ENCODE measurements at regions not wholly inside any gene's neighbourhood (a gene's known extent, or its start where the extent isn't known, plus 50 kb on each side); places are given as distances from the start of the nearest gene placed in this dataset.

DNA sequence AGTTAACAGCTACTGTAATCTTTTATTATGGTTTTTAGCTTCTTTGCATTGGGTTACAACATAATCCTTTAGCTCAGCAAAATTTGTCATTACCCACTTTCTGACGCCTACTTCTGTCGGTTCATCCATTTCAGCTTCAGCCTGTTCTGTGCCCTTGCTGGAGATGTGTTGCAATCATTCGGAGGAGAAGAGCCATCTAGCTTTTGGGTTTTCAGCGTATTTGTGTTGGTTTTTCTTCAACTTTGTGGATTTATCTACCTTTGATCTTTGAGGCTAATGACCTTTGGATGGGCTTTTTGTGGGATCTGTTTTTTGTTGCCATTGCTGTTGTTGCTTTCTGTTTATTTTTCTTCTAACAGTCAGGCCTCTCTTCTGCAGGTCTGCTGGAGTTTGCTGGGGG lies 69.2 kb upstream of the ATXN7L3B start:
- TF ChIP-seq POLR2A (IDR thresholded peaks at IDR 0.05), result no peak
- TF ChIP-seq, protein P1, sequence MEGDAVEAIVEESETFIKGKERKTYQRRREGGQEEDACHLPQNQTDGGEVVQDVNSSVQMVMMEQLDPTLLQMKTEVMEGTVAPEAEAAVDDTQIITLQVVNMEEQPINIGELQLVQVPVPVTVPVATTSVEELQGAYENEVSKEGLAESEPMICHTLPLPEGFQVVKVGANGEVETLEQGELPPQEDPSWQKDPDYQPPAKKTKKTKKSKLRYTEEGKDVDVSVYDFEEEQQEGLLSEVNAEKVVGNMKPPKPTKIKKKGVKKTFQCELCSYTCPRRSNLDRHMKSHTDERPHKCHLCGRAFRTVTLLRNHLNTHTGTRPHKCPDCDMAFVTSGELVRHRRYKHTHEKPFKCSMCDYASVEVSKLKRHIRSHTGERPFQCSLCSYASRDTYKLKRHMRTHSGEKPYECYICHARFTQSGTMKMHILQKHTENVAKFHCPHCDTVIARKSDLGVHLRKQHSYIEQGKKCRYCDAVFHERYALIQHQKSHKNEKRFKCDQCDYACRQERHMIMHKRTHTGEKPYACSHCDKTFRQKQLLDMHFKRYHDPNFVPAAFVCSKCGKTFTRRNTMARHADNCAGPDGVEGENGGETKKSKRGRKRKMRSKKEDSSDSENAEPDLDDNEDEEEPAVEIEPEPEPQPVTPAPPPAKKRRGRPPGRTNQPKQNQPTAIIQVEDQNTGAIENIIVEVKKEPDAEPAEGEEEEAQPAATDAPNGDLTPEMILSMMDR (IDR thresholded peaks at IDR 0.05), result no peak
- WGBS, 2 donors, result 82 to 84% methylated on average over 4 of the region's 4 CpGs
- DNase-seq (ENCODE audit: low spot score in 2 of 2), result no peak
- H3K4me3 ChIP-seq (ENCODE audit: low read depth, poor library complexity, severe bottlenecking), result no peak overlapping the region
- intact Hi-C loops (cut with DNase I; ENCODE audit: low total_unique reads), result no loop called here

DNA sequence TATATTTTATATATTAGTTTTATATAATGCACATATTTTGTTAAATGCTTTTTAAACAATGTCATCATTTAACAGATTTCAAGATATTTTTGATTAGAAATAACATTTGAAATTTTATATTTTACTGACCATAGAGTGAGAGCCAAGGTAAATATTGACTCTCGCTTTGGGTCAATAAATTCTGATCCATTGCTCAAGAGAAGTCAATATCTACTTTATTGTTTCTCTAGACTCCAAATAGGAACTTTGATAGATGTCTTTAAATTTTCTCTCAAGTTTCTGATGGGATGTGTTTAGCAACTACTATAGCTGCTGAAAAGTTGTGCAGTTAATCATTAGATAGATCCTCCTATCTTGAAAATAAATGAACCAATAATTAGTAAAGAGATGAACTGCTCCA lies 61.4 kb upstream of the ATXN7L3B start:
- no peak overlapping the region for H3K4me3 ChIP-seq (ENCODE audit: low read depth, poor library complexity, severe bottlenecking)
- intact Hi-C loops (cut with DNase I; ENCODE audit: low total_unique reads), result no loop called here
- no peak for DNase-seq (ENCODE audit: low spot score in 2 of 2)
- TF ChIP-seq, protein P1 (IDR thresholded peaks at IDR 0.05), result no peak
- no peak for TF ChIP-seq POLR2A (IDR thresholded peaks at IDR 0.05)
- 92 to 95% methylated on average over 1 of the region's 1 CpG for WGBS, 2 donors

GRCh38 chr12:74481078-74481477 lies 56.6 kb upstream of the ATXN7L3B start:
- intact Hi-C loops (cut with DNase I; ENCODE audit: low total_unique reads), result no loop called here
- TF ChIP-seq, protein P1 (IDR thresholded peaks at IDR 0.05), result no peak
- no peak for TF ChIP-seq POLR2A (IDR thresholded peaks at IDR 0.05)
- no peak for DNase-seq (ENCODE audit: low spot score in 2 of 2)
- H3K4me3 ChIP-seq (ENCODE audit: low read depth, poor library complexity, severe bottlenecking), result no peak overlapping the region
- WGBS, 2 donors, result 79 to 83% methylated on average over 2 of the region's 2 CpGs

DNA sequence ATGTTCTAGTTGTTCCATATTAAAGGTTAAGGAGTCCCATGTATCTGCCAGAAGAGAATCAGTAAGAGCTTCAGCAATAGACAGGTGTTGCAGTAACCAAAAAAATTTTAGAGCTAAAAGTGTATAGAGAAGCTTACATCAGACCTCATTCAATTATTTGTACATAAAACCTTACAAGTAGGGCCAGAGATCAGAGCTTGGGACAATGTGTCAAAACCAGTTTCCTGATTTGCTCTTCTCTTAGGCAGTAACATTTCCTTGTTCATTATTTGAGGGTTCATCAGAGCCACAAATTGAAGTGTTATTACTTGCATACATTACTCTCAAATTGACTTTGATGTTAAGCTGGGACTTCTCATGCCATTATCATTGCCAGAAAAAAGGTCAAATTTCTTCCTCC lies 55.5 kb upstream of the ATXN7L3B start:
- TF ChIP-seq POLR2A (IDR thresholded peaks at IDR 0.05), result no peak
- TF ChIP-seq, protein P1 (IDR thresholded peaks at IDR 0.05), result no peak
- intact Hi-C loops (cut with DNase I; ENCODE audit: low total_unique reads), result no loop called here
- no peak overlapping the region for H3K4me3 ChIP-seq (ENCODE audit: low read depth, poor library complexity, severe bottlenecking)
- no peak for DNase-seq (ENCODE audit: low spot score in 2 of 2)

- TF ChIP-seq POLR2A (IDR thresholded peaks at IDR 0.05), result no peak
- TF ChIP-seq, protein P1 (IDR thresholded peaks at IDR 0.05), result no peak
- DNase-seq (ENCODE audit: low spot score in 2 of 2), result no peak
- H3K4me3 ChIP-seq (ENCODE audit: low read depth, poor library complexity, severe bottlenecking), result no peak overlapping the region
- intact Hi-C loops (cut with DNase I; ENCODE audit: low total_unique reads), result no loop called here
- WGBS, 2 donors, result 35 to 47% methylated on average over 3 of the region's 3 CpGs
Measured at GRCh38 chr12:74483057-74483456, 54.6 kb upstream of the ATXN7L3B start.
